ENCODE measurements at regions not wholly inside any gene's neighbourhood (a gene's known extent, or its start where the extent isn't known, plus 50 kb on each side); places are given as distances from the start of the nearest gene placed in this dataset.

- TF ChIP-seq POLR2AphosphoS5 (IDR thresholded peaks at IDR 0.05; ENCODE audit: borderline replicate concordance, low read depth, low read length) (no peak), FOXP2 (optimal IDR thresholded peaks at IDR 0.05; ENCODE audit: control extremely low read depth, extremely low read length, insufficient read depth) (no peak)
Measured at GRCh38 chr3:137695351-137695750, 68.8 kb upstream of the SOX14 start.
